DND-41 (cell line): ENCODE measurements at regions not wholly inside any gene's neighbourhood (a gene's known extent, or its start where the extent isn't known, plus 50 kb on each side); places are given as distances from the start of the nearest gene placed in this dataset.

Experiments used
- ATAC-seq: fragments of 200-7000 bp; cut with Tn5 transposase; 3 replicates; pipeline ENCODE4 v1.9.1; 2021; ENCODE audit warnings: low read depth; ENCODE audit not compliant: insufficient read depth
- DNase-seq: peaks from one replicate; pipeline ENCODE4 v3.0.0-alpha.2; 2020
- H2AFZ ChIP-seq: 2 replicates; pipeline ENCODE4 v1.6.0; 2012; ENCODE audit warnings: low read depth, low read length
- H3K27ac ChIP-seq: 2 replicates; pipeline ENCODE4 v1.5.1; 2012; ENCODE audit warnings: low read length, inconsistent platforms
- H3K27me3 ChIP-seq: fragments of 200-600 bp; sonication (generic); 2 replicates; pipeline ENCODE4 v1.6.0; 2012; ENCODE audit warnings: low read length, mild to moderate bottlenecking, inconsistent platforms; ENCODE audit not compliant: insufficient read depth, poor library complexity
- H3K36me3 ChIP-seq: 2 replicates; pipeline ENCODE4 v1.5.1; 2012; ENCODE audit warnings: low read length, inconsistent platforms; ENCODE audit not compliant: insufficient read depth
- H3K4me1 ChIP-seq: 2 replicates; pipeline ENCODE4 v1.5.1; 2012; ENCODE audit warnings: mild to moderate bottlenecking, low read length; ENCODE audit not compliant: insufficient read depth
- H3K4me2 ChIP-seq: 2 replicates; pipeline ENCODE4 v1.6.0; 2012; ENCODE audit warnings: mild to moderate bottlenecking, moderate library complexity, low read length, inconsistent platforms; ENCODE audit not compliant: insufficient read depth
- H3K4me3 ChIP-seq, 2 experiments: fragments of 200-600 bp in 1 of 2; shearing (Covaris generic) in 1 of 2; 2 replicates each; pipeline ENCODE4 v1.5.1; 2012 to 2016; ENCODE audit warnings: inconsistent platforms in 2 of 2, low read length in 2 of 2, mild to moderate bottlenecking in 2 of 2, low read depth in 1 of 2, moderate library complexity in 1 of 2
- H3K79me2 ChIP-seq: 2 replicates; pipeline ENCODE4 v1.6.0; 2012; ENCODE audit warnings: low read length, inconsistent platforms; ENCODE audit not compliant: insufficient read depth
- H3K9ac ChIP-seq: 2 replicates; pipeline ENCODE4 v1.6.0; 2012; ENCODE audit warnings: low read depth, mild to moderate bottlenecking, inconsistent platforms, low read length, moderate library complexity
- H3K9me3 ChIP-seq: 2 replicates; pipeline ENCODE4 v1.5.1; 2012; ENCODE audit warnings: low read length, moderate library complexity, mild to moderate bottlenecking, inconsistent platforms; ENCODE audit not compliant: insufficient read depth, severe bottlenecking
- H4K20me1 ChIP-seq: 2 replicates; pipeline ENCODE4 v1.6.0; 2012; ENCODE audit warnings: low read length; ENCODE audit not compliant: insufficient read depth
- CTCF ChIP-seq: IDR thresholded peaks from 2 replicates; pipeline ENCODE4 v1.5.1; 2012; ENCODE audit warnings: borderline replicate concordance, low read length, moderate library complexity, mild to moderate bottlenecking; ENCODE audit not compliant: poor library complexity, severe bottlenecking; ENCODE audit errors: extremely low read depth
- EZH2 ChIP-seq: IDR thresholded peaks from 3 replicates; pipeline ENCODE4 v1.6.1; 2012; ENCODE audit warnings: borderline replicate concordance, low read depth, mild to moderate bottlenecking, moderate library complexity, low read length, inconsistent platforms; ENCODE audit not compliant: severe bottlenecking

- no peaks in the 10 kb centered on the region for H4K20me1 ChIP-seq
- DNase-seq = no peak
- no peaks in the 10 kb centered on the region for H3K79me2 ChIP-seq
- H3K27me3 ChIP-seq = no peaks in the 10 kb centered on the region
- no peak for TF ChIP-seq CTCF
- TF ChIP-seq EZH2 = no peak
- H3K9me3 ChIP-seq = no peaks in the 10 kb centered on the region
- no peak overlapping the region for H3K4me2 ChIP-seq
- H3K4me1 ChIP-seq = no peaks in the 10 kb centered on the region
- H3K36me3 ChIP-seq = no peaks in the 10 kb centered on the region
- no peak for ATAC-seq
- no peak overlapping the region for H3K27ac ChIP-seq
- no peak overlapping the region for H2AFZ ChIP-seq
- no peak overlapping the region for H3K9ac ChIP-seq
- no peak overlapping the region for H3K4me3 ChIP-seq
These were observed 57.0 kb upstream of the TARBP1 start for GRCh38 chr1:234535763-234536515.

GRCh38 chr1:234535218-234535617 lies 56.2 kb upstream of the TARBP1 start:
- H3K36me3 ChIP-seq = no peaks in the 10 kb centered on the region
- DNase-seq (no peak), ATAC-seq (no peak)
- no peaks in the 10 kb centered on the region for H4K20me1 ChIP-seq
- no peak overlapping the region for H3K4me3 ChIP-seq
- no peak for TF ChIP-seq EZH2
- H2AFZ ChIP-seq = no peak overlapping the region
- no peaks in the 10 kb centered on the region for H3K27me3 ChIP-seq
- no peak overlapping the region for H3K9ac ChIP-seq
- H3K79me2 ChIP-seq = no peaks in the 10 kb centered on the region
- no peak overlapping the region for H3K27ac ChIP-seq
- peaks cover 5% of the 10 kb centered on the region for H3K4me1 ChIP-seq
- no peaks in the 10 kb centered on the region for H3K9me3 ChIP-seq
- no peak overlapping the region for H3K4me2 ChIP-seq

GRCh38 chr1:234533975-234534876 lies 55.2 kb upstream of the TARBP1 start:
- no peak overlapping the region for H3K27ac ChIP-seq
- H3K27me3 ChIP-seq = no peaks in the 10 kb centered on the region
- no peak for ATAC-seq
- no peak overlapping the region for H2AFZ ChIP-seq
- no peak for TF ChIP-seq EZH2
- no peak for TF ChIP-seq CTCF
- no peak overlapping the region for H3K4me2 ChIP-seq
- H3K9me3 ChIP-seq = no peaks in the 10 kb centered on the region
- no peak for DNase-seq
- H3K9ac ChIP-seq = no peak overlapping the region
- no peaks in the 10 kb centered on the region for H4K20me1 ChIP-seq
- H3K4me1 ChIP-seq = peaks cover 15% of the 10 kb centered on the region
- no peaks in the 10 kb centered on the region for H3K36me3 ChIP-seq
- H3K4me3 ChIP-seq = no peak overlapping the region
- H3K79me2 ChIP-seq = no peaks in the 10 kb centered on the region
